Keratinocyte (primary cell): ENCODE measurements at regions not wholly inside any gene's neighbourhood (a gene's known extent, or its start where the extent isn't known, plus 50 kb on each side); places are given as distances from the start of the nearest gene placed in this dataset.

Source experiments
- DNase-seq: peaks from one replicate; pipeline ENCODE4 v3.0.0-alpha.2; 2011; ENCODE audit warnings: low read depth, missing footprints, low spot score
- FAIRE-seq: peaks from 2 replicates; lab custom pipeline; 2011; peaks lifted over from hg19 to GRCh38; lab: Jason Lieb, UNC
- H2AFZ ChIP-seq: 2 replicates; pipeline ENCODE4 v1.6.0; 2012; ENCODE audit warnings: low read length, control low read depth, inconsistent platforms; ENCODE audit not compliant: control insufficient read depth
- H3K27ac ChIP-seq: 2 replicates; pipeline ENCODE4 v1.5.1; 2011; ENCODE audit warnings: low read length; ENCODE audit not compliant: control insufficient read depth, insufficient read depth
- H3K27me3 ChIP-seq: 3 replicates; pipeline ENCODE4 v1.6.0; 2011; ENCODE audit warnings: low read length; ENCODE audit not compliant: control insufficient read depth, insufficient read depth; ENCODE audit errors: extremely low read depth
- H3K36me3 ChIP-seq, 2 experiments: 2 replicates in 1 of 2; 3 replicates in 1 of 2; pipeline ENCODE4 v1.5.1; 2011; ENCODE audit warnings: low read length in 2 of 2, mild to moderate bottlenecking in 1 of 2; ENCODE audit not compliant: control insufficient read depth in 2 of 2, insufficient read depth in 2 of 2; ENCODE audit errors: extremely low read depth in 1 of 2
- H3K4me1 ChIP-seq: 3 replicates; pipeline ENCODE4 v1.5.1; 2011; ENCODE audit warnings: low read length; ENCODE audit not compliant: control insufficient read depth, insufficient read depth; ENCODE audit errors: extremely low read depth
- H3K4me2 ChIP-seq: 3 replicates; pipeline ENCODE4 v1.6.0; 2011; ENCODE audit warnings: low read depth, low read length; ENCODE audit not compliant: control insufficient read depth, insufficient read depth; ENCODE audit errors: extremely low read depth
- H3K4me3 ChIP-seq, 3 experiments: fragments of 200-600 bp in 1 of 3; sonication (generic) in 1 of 3; 2 replicates in 2 of 3; 3 replicates in 1 of 3; pipeline ENCODE4 v1.5.1; 2011 to 2016; ENCODE audit warnings: low read length in 3 of 3, mild to moderate bottlenecking in 3 of 3, control low read depth in 2 of 3, inconsistent platforms in 1 of 3, low read depth in 1 of 3, mixed read lengths in 1 of 3, mixed run types in 1 of 3, moderate library complexity in 1 of 3; ENCODE audit not compliant: control insufficient read depth in 2 of 3, insufficient read depth in 2 of 3; ENCODE audit errors: extremely low read depth in 1 of 3
- H3K79me2 ChIP-seq: 2 replicates; pipeline ENCODE4 v1.6.0; 2012; ENCODE audit warnings: low read length; ENCODE audit not compliant: control insufficient read depth, insufficient read depth
- H3K9ac ChIP-seq: 3 replicates; pipeline ENCODE4 v1.6.0; 2011; ENCODE audit warnings: low read length; ENCODE audit not compliant: control insufficient read depth, insufficient read depth; ENCODE audit errors: extremely low read depth
- H3K9me1 ChIP-seq: 3 replicates; pipeline ENCODE4 v1.6.0; 2011; ENCODE audit warnings: low read length; ENCODE audit not compliant: control insufficient read depth, insufficient read depth; ENCODE audit errors: extremely low read depth
- H3K9me3 ChIP-seq: 2 replicates; pipeline ENCODE4 v1.5.1; 2012; ENCODE audit warnings: low read depth, low read length; ENCODE audit not compliant: control insufficient read depth
- H4K20me1 ChIP-seq: 3 replicates; pipeline ENCODE4 v1.6.0; 2011; ENCODE audit warnings: low read length; ENCODE audit not compliant: control insufficient read depth, insufficient read depth; ENCODE audit errors: extremely low read depth
- EZH2 ChIP-seq: IDR thresholded peaks from one replicate; pipeline ENCODE4 v1.6.1; 2012; ENCODE audit warnings: inconsistent platforms, mild to moderate bottlenecking, low read length, moderate library complexity
- dilution Hi-C: fragments of 300-500 bp; cut with MboI; formaldehyde crosslinking; loops from one replicate; pipeline ENCODE4 v1.7.0; 2020; ENCODE audit warnings: low sequenced_read_pairs; ENCODE audit not compliant: extremely low pct_ligation_motif_present
- TF ChIP-seq, protein P1 (sequence below), 3 experiments: IDR thresholded peaks in 1 of 3; conservative IDR thresholded peaks in 1 of 3; optimal IDR thresholded peaks in 1 of 3; 2 replicates in 2 of 3; 3 replicates in 1 of 3; pipeline versions ENCODE3 to v1.5.1; 2011; ENCODE audit warnings: low read length in 3 of 3, mild to moderate bottlenecking in 3 of 3, moderate library complexity in 2 of 3, control low read depth in 1 of 3, inconsistent platforms in 1 of 3; ENCODE audit not compliant: insufficient read depth in 2 of 3; ENCODE audit errors: extremely low read depth in 1 of 3

DNA sequence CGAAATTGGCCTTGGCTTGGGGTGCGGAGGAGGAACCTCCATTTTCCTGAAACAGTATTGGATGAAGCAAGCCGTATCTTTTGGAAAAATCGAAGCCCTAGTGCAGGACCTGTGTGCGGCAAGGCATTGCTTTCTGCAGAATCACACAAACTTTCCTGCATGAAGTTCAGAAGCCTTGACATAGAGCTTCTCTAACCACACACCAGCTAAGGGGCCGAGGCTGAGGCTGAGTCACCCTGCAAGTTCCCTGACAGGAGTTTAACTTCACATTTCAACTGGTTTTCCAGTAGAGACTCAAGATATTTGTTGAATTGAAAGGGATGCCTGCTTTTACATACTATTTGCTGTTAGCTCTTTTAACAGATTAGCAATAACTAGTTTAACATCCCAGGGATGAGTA is 67.8 kb downstream of the TCF20 start:
- TF ChIP-seq, protein P1, sequence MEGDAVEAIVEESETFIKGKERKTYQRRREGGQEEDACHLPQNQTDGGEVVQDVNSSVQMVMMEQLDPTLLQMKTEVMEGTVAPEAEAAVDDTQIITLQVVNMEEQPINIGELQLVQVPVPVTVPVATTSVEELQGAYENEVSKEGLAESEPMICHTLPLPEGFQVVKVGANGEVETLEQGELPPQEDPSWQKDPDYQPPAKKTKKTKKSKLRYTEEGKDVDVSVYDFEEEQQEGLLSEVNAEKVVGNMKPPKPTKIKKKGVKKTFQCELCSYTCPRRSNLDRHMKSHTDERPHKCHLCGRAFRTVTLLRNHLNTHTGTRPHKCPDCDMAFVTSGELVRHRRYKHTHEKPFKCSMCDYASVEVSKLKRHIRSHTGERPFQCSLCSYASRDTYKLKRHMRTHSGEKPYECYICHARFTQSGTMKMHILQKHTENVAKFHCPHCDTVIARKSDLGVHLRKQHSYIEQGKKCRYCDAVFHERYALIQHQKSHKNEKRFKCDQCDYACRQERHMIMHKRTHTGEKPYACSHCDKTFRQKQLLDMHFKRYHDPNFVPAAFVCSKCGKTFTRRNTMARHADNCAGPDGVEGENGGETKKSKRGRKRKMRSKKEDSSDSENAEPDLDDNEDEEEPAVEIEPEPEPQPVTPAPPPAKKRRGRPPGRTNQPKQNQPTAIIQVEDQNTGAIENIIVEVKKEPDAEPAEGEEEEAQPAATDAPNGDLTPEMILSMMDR (optimal IDR thresholded peaks at IDR 0.05 in 1 of 3, IDR thresholded peaks at IDR 0.05 in 1 of 3, conservative IDR thresholded peaks at IDR 0.05 in 1 of 3; ENCODE audit: extremely low read depth in 1 of 3, insufficient read depth in 2 of 3, low read length in 3 of 3): no peak
- TF ChIP-seq EZH2: no peak
- Histone ChIP-seq H3K79me2 (peaks cover 92% of the 10 kb centered on the region), H3K27ac (no peak overlapping the region), H3K36me3 (peaks cover 10 to 20% of the 10 kb centered on the region in 2 experiments), H3K9ac (no peak overlapping the region), H3K4me3 (no peak overlapping the region), H4K20me1 (peaks cover 9% of the 10 kb centered on the region), H3K9me1 (no peaks in the 10 kb centered on the region), H3K4me2 (no peak overlapping the region), H3K27me3 (no peaks in the 10 kb centered on the region), H3K9me3 (no peaks in the 10 kb centered on the region), H2AFZ (no peak overlapping the region), H3K4me1 (no peaks in the 10 kb centered on the region)
- DNase-seq: no peak
- dilution Hi-C loops: no loop called here
- no peak for FAIRE-seq

DNA sequence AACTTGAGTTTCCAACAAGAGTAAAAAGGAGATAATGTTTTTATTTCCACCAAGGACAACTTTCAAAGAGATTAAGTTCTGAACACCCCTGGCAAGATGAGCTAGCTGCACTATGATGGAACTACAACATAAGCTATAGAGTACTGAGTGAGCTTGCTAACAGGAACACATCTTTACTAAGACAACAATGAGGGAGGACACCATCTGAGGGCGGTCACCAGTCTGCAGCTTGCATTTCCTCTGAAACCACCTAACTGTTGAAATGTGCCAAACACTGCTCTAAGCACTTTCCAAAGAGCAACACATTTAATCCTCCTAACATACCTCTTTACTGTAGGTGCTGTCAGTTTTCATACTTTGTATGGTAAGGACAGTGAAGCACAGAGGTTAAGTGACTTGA is 68.4 kb downstream of the TCF20 start:
- Histone ChIP-seq H4K20me1 (peaks cover 8% of the 10 kb centered on the region), H2AFZ (no peak overlapping the region), H3K9me3 (no peaks in the 10 kb centered on the region), H3K27ac (no peak overlapping the region), H3K4me2 (no peak overlapping the region), H3K4me3 (no peak overlapping the region), H3K79me2 (peaks cover 90% of the 10 kb centered on the region), H3K36me3 (peaks cover 9 to 20% of the 10 kb centered on the region in 2 experiments), H3K9ac (no peak overlapping the region), H3K9me1 (no peaks in the 10 kb centered on the region), H3K27me3 (no peaks in the 10 kb centered on the region), H3K4me1 (no peaks in the 10 kb centered on the region)
- TF ChIP-seq, protein P1 (optimal IDR thresholded peaks at IDR 0.05 in 1 of 3, IDR thresholded peaks at IDR 0.05 in 1 of 3, conservative IDR thresholded peaks at IDR 0.05 in 1 of 3; ENCODE audit: extremely low read depth in 1 of 3, insufficient read depth in 2 of 3, low read length in 3 of 3): no peak
- TF ChIP-seq EZH2: no peak
- no peak for DNase-seq
- dilution Hi-C loops: no loop called here
- peak; percentile 23 for FAIRE-seq
